GM19463 (cell line): ENCODE measurements at regions not wholly inside any gene's neighbourhood (a gene's known extent, or its start where the extent isn't known, plus 50 kb on each side); places are given as distances from the start of the nearest gene placed in this dataset.

Experiments used
- ATAC-seq: cut with Tn5 transposase; IDR thresholded peaks from one replicate; pipeline ENCODE4 v1.9.1; 2021; ENCODE audit warnings: mild to moderate bottlenecking, moderate library complexity; ENCODE audit not compliant: unreplicated experiment

- no peak for ATAC-seq
Observed at GRCh38 chr10:44674536-44675386, 236.4 kb upstream of the TMEM72 start.

GRCh38 chr10:44675387-44675874, 235.7 kb upstream of the TMEM72 start:
- ATAC-seq: no peak

- ATAC-seq: no peak
Observed at GRCh38 chr10:44680764-44681163, 230.4 kb upstream of the TMEM72 start.

GRCh38 chr10:44682507-44682906, 228.6 kb upstream of the TMEM72 start:
- ATAC-seq: no peak

- no peak for ATAC-seq
Observed at GRCh38 chr10:44684661-44685060, 226.5 kb upstream of the TMEM72 start.

- ATAC-seq: no peak
Observed at GRCh38 chr10:44685220-44685619, 225.9 kb upstream of the TMEM72 start.

GRCh38 chr10:44685747-44686146, 225.4 kb upstream of the TMEM72 start:
- no peak for ATAC-seq

- ATAC-seq: no peak
Observed at GRCh38 chr10:44689368-44689767, 221.8 kb upstream of the TMEM72 start.

- no peak for ATAC-seq
Observed at GRCh38 chr10:44696496-44696895, 214.6 kb upstream of the TMEM72 start.

GRCh38 chr10:44697116-44697515, 214.0 kb upstream of the TMEM72 start:
- ATAC-seq: no peak

- ATAC-seq: no peak
Observed at GRCh38 chr10:44702531-44702930, 208.6 kb upstream of the TMEM72 start.

- no peak for ATAC-seq
Observed at GRCh38 chr10:44703241-44704155, 207.6 kb upstream of the TMEM72 start.

GRCh38 chr10:44704616-44705015, 206.5 kb upstream of the TMEM72 start:
- no peak for ATAC-seq

GRCh38 chr10:44706745-44707144, 204.4 kb upstream of the TMEM72 start:
- ATAC-seq: no peak

- no peak for ATAC-seq
Observed at GRCh38 chr10:44713307-44713706, 197.8 kb upstream of the TMEM72 start.

GRCh38 chr10:44714451-44714850, 196.7 kb upstream of the TMEM72 start:
- no peak for ATAC-seq

- no peak for ATAC-seq
Observed at GRCh38 chr10:44715136-44715535, 196.0 kb upstream of the TMEM72 start.

- ATAC-seq: no peak
Observed at GRCh38 chr10:44716470-44717015, 194.6 kb upstream of the TMEM72 start.

GRCh38 chr10:44723082-44723481, 188.1 kb upstream of the TMEM72 start:
- ATAC-seq: no peak

GRCh38 chr10:44723619-44724325, 187.4 kb upstream of the TMEM72 start:
- no peak for ATAC-seq
